RKO (cell line): ENCODE measurements at regions not wholly inside any gene's neighbourhood (a gene's known extent, or its start where the extent isn't known, plus 50 kb on each side); places are given as distances from the start of the nearest gene placed in this dataset.

Experiments used
- DNase-seq: peaks from one replicate; pipeline ENCODE4 v3.0.0-alpha.2; 2016; ENCODE audit warnings: low spot score

DNA sequence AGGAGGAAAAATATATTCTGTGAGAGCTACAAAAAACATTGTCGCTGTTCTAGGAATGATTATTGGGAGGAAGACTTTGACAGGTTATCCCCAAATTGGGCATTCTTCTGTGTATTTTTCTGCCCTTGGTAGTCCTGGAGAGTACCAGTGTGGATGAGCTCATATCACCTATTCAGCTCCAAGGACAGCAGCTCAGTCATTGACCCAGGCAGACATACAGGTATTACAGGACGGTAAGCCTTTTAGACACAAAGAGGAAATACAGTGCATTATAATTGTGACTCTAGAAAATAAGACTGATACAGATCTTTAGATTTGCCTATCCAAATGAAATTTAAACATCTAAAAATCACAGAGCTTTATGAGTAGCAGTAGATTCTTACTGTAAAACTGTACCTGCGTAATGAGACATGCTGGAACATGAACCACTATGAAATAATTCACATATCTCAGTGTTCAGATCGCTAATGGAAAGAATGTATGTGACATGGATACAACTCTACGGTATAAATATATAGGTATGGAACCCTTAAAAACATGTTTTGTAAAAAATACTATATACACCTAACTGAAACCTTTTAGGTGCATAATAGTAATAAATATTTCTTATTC, 56.0 kb downstream of the PLK2 start:
- no peak for DNase-seq

DNA sequence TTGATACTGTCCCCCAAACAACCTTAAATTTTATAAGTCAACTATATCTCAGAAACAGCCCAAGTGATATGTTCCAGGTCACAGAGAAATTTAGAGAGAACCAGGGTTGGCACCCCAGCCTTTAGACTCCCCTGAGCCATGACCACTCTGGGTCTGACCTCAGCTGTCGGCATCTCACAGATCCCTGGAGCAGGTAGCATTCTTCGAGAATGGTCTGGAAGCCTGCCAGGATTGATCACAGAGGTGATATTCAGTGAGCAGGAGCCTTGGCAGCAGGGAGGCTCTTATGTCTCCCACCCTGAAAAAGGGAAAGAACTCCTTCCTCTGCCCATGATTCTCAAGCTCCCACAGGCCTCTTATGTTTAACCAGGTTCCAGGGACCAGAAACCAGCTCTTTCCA, 58.2 kb downstream of the PLK2 start:
- no peak for DNase-seq

DNA sequence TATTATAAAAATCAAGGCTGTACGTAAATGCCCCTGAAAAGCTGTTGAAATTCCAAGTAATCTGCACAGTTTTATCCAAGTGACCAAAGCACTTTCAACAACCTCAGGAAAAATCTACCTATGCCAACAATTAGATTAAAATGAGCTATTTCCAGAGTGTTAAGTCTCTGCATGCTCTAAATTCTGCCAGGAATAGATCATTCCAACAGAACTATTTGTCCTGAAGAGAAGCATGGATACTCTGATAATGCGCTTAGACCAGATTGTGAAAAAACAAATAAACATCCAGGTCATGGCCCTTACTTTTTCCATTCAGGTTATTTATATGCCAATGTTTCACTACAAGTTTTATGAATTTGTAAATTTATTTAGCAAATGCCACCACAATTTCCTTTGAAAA, 59.1 kb downstream of the PLK2 start:
- DNase-seq: no peak

DNA sequence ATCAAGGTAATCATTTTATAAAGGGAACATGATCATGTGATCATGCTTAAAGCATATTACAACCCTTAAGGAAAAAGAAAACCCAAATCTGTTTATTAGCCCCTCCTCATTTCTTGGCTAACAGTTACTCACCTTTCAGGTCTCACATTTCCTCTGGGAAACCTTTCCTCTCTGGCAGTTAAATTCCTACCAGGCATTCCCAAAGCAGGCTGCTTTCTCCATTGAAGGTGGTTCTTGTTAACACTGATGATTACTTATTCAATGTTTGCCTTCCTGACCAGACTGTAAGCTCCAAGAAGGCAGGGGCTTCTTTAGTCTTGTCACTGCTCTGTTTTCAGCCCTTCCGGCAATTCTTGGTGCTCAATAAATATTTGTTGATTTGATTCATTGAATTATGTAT, 59.9 kb downstream of the PLK2 start:
- no peak for DNase-seq

DNA sequence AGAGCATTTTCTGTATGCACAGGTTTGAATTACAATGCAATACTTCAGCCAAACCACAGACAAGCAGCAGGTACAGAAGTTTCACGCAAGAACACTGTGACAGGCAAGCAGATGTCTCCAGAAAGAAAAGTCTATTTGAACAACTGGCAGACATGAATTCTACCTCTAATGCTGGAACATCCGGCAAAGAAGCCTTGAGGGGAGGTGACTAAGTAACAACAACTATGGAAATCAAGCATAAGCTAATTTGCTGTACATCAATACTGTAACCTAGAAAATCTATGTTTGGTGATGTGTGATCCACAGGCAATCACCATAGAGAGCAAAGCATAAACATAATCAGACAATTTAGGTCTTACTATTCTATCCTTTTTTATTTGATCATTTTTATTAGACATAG, 65.5 kb downstream of the PLK2 start:
- no peak for DNase-seq

DNA sequence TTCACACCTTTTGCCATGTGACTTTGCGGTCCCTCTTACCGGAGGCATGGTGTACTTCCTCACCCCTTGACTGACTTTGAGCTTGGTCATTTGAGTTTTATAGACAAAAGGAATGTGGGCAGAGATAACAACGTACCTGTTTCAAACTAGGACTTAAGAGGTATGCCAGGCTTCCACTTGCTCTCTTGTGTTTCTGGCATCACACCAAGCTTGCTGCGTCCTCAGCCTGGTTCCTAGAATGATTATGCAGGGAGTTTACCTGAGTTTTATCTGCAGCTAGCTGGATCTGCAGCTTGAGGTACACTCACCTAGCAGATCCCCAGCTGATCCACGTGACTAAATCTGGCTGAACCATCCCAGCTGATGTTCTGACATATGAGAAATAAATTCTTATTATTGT, 66.2 kb downstream of the PLK2 start:
- DNase-seq: no peak

DNA sequence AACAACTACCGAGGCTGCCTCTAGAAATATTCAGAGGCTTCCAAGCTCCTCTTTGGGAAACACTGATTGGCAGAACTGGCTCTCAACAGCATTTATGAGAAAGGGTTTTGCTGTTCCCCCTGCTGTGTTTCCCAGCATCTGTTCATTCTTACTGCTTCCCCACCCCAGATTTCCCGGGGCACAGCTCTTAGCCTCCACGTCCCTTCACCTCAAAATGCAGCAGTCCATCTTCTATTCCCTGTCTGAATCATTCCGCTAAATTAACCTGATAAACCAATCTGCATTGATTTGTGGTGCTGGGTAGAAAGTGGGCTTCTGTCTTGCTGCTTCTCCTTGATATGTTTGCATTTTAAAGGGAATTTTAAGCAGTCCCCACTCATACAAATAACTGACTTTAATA, 67.4 kb downstream of the PLK2 start:
- no peak for DNase-seq

DNA sequence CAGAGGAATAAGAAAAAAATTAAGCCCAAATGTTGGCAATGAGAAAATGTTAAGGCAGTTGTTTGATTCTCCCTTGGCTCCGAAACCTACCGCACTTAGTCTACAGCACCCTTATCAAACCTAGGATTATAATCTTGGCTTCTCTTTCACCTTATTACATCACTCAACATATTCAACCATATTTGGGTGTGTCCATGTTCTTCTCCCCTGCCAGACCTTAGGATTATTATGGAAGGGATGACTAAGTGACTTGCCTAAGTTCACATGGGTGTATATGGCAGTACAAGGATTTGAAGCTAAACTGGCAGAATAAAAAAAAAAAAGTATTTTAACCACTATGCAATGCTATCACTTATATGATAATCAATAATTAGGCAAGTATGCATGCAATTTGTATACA, 76.4 kb downstream of the PLK2 start:
- DNase-seq: no peak

DNA sequence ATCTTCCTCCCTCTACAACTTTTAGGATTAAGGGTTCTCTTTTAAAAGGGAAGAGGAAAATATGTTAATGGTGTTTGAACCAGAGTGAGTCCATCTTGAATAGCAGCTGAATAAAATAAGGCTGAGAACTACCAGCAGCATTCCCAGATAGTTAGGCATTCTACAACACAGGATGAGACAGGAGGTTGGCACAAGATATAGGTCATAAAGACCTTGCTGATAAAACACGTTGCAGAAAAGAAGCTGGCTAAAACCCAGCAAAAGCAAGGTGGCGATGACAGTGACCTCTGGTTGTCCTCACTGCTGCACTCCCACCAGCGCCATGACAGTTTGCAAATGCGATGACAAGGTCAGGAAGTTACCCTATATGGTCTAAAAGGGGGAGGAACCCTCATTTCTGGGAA, 77.8 kb downstream of the PLK2 start:
- no peak for DNase-seq

DNA sequence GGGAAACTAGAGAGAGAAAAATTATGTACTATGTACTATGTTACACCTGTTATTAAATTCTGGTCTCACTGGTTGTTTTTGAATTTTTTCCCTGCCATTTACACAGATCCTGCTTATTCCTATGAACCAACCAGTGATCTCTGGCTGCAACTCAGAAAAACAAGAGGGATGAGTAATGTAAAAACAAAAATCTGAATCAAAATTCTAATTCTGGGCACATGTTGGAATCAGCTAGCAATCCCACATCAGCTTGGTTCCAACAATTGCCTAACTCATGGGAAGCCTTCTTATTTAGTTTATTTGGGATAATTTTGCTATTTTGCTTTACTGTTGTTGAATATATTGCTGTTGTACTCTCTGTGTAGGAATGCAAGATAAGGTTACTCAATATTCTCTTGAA, 78.3 kb downstream of the PLK2 start:
- DNase-seq: no peak

DNA sequence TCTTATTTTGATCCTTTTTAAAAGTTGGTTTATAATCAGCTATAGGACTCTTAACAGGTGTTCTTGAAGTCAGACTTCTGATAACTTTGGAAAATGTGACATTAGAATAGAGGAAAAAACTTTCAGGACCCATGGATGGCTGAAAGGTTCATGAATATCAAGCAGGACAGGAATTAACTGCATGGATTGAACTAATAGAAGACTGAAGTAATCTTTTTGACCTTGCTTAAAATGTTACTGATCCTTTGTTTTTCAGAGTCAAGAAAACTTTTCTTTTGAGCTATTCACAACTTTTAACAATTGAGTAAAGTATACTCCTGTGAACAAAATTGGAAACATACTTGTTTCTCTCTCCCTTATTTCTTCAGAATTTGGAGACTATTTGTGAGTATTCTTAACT, 79.2 kb downstream of the PLK2 start:
- no peak for DNase-seq

DNA sequence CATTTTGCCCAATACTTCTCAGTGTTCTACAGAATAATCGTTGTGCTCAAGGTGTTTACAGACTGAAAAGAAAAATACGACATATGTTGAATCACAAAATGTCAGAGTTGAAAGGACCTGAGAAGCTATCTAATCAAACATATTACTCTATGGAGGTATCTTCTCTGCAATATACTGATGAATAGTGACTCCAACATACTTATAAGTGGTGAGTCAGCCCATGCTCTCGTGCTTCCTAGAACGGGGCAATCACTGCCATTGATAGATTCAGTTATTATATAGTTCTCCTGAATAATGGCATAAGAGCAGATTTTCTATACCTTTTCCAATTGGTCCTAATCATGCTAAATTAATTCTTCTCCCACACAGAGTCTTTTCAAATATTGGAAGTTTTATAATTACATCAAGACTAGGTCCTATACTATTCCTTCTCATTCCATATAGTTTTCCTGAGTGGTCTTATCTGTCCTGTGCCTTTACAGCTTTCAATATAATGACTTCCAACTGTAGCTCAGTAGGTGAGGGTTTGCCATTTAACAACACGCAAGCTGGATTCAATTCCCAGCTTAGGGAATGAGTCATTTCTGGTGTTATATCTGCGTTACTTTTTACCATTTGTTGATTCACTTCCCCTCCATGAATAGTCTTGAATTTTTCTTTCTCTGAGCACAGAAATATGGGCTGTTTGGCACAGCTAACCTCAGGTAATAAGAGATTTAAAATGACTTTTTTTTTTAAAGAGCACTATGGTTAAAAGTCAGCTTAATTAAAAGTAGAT, 81.1 kb downstream of the PLK2 start:
- no peak for DNase-seq

DNA sequence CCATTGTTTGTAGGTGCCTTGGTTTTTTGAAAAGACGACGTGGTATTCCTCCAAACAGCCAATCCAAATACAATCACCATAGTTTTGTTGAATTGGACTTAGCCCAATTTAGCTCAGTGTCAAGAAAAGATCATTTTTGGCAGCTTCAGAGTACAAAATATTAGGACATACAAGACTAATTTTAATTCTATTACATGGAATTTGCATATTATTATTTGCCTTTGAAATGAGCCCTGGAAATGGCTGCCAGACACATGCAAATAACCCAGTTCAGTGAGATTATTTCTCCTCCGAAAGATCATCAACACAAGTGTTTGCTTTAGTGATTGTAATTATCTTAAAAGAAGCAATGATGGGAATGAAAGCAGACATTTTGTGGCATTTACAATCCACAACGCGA, 89.3 kb downstream of the PLK2 start:
- DNase-seq: no peak

DNA sequence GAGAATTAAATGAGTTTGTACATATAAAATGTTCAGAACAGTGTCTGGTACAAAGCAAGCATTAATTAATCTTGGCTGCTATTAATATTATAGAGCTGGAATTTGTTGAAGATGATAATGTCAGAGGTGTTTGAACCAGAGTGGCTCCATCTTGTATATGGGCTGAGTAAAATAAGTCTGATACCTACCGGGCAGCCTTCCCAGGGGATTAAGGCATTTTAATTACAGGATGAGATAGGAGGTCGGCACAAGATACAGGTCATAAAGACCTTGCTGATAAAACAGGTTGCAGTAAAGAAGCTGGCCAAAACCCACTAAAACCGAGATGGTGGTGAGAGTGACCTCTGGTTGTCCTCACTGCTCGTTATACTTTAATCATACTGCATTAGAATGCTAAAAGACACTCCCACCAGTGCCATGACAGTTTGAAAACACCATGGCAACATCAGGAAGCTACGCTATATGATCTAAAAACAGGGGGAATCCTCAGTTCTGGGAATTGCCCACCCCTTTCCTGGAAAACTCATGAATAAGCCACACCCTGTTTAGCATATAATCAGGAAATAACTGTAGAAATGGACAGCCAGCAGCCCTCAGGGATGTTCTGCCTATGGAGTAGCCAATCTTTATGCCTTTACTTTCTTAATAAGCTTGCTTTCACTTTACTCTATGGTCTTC, 90.2 kb downstream of the PLK2 start:
- DNase-seq: no peak

DNA sequence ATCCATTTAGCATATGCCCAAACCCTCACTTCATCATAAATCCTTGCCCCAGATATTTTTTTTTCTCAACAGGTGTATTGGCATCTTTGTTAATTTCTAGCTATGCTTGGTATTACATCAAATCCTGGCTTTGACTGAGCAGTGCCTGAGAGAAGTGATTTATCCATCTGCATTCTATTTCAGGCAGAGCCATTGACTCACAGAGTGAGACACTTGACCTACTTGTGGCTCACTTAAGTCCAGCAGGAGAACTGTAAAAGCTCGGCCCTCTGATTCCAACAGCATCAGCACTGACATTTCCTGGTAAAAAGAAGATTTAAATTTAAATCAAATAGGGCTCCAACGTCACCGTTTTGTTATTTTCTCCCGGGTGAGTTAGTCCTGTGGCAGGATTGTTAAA, 93.4 kb downstream of the PLK2 start:
- no peak for DNase-seq

DNA sequence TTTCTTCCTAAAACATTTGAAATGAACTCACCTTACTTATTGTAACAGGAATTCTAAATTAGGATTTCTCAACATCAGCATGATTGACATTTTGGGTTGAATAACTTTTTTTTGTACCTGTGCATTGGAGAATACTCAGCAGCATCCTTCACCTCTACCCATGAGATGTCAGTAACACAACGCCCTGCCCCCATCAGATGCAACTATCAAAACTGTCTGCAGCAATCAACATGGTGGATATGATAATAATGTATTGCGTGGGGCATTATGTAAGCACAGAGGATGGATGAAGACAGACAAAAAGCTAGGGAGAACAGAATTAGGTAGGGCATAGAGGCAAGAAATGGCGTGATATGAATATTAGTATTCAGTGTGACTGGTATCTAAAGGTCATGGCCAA, 94.1 kb downstream of the PLK2 start:
- no peak for DNase-seq

DNA sequence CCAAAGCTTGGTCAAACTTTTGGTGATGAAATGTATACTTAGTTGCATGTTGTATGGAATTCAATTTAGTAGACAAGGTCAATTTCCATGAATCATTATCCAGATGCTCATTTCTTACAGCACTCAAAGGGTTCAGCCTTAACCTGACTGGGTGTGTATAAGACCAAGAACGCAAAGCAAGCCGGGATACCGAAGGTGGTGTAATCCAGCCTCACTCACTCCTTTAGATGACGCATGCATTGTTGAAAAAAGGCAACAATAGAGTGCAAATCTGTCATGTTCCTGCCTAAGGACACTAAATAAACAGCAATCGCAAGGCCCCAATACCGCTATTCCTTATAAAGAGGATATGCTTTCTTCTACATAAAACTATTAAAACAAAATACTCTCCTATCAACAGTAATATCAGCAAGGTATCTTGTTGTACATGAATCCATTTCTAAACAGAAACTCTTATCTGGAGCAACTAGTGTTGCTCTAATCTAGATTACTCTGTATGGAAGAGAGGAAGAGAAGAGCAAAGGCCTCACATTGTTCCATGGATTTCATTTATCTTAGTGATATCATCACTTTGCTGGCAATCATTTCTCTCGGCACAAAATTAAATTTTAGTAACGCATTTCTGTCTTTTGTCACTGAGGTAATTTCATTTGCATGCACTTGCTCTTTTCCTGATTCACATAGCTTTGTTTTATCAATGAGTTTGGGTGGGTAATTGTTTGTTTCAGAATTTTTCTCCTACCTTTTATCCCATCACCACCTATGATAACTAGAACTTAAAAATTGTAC, 96.2 kb downstream of the PLK2 start:
- DNase-seq: no peak

DNA sequence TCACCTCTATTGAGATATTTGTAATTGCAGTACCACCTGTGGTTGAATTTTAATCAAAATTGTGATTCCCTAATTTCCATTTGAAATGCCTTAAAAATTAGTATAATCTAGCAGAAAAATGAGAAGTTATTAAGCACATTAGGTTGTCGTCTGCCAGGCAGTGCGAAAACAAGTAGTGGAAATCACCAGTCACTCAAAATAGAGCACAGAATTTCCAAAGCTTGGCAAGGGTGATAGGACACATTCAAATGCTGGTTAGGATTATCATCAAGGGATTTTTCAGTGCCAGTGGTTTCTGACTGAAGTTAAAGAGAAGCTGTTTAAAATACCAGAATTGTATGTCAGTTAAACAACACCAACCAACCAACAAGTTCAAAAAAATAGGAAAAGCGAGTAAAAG, 97.8 kb downstream of the PLK2 start:
- no peak for DNase-seq

DNA sequence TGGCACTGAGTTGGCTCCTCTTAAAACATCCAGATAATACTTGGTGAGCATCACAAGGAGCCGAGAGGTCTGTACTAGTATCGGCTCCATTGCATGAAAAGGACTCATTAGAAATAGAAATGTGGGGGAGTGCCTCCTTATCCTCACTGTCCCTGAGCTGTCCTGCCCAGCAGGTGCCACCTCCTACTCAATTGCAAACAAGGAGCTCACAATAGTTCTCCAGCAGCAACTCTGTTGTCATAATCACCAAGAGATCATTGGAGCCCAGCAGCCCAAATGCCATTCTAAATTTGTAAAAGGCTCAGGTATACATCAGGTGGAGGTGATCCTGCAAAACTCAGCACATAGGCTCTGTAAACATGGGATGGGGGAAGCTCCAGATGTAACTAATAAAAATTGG, 99.1 kb downstream of the PLK2 start:
- DNase-seq: no peak

DNA sequence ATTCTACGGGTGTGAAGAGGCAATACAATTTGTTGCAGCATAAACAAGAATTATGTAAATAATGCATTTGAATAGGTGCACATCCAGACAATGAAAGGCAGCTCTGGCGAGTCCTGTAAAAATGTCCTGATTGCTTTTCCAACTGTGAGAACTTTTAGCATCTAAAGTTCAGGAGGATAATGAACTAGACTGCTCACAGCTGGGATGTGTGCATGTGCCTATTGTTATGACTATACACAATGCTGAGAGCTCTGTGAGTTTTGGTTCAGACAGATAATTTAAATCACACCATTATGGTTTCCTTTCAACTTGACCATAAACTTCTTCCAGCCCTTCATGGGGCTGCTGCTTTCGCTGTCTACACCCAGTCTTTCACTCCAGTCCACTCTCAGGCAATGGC, 99.9 kb downstream of the PLK2 start:
- no peak for DNase-seq

DNA sequence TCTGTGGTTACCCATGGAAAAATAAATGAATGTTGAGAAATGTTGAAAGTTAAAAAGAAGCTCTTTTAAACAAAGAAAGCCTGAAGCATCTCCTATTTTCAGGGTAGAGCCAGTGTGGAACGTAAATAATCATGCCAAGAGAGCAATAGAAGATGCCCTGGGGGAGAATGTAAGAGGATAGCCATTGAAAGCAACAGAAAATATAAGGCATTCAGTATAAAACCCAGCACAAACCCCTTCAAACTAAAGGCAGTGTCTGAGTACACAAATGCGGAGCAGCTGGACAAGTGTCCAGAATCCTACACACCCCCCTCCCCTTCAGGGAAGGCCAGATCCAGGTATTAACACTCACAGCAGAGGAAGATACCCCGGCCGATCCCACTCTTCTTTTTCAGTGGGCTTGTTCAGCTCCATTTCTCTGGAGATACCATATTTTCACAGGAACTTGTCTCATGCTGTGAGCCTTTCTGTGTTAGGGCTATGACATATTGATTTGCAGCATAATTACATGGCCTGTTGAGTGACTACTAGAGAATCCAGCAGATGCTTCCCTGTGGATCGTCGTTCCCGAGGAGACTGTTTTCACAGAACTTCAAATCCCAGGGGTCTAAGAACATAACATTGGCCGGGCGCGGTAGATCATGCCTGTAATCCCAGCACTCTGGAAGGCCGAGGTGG, 101.2 kb downstream of the PLK2 start:
- no peak for DNase-seq

DNA sequence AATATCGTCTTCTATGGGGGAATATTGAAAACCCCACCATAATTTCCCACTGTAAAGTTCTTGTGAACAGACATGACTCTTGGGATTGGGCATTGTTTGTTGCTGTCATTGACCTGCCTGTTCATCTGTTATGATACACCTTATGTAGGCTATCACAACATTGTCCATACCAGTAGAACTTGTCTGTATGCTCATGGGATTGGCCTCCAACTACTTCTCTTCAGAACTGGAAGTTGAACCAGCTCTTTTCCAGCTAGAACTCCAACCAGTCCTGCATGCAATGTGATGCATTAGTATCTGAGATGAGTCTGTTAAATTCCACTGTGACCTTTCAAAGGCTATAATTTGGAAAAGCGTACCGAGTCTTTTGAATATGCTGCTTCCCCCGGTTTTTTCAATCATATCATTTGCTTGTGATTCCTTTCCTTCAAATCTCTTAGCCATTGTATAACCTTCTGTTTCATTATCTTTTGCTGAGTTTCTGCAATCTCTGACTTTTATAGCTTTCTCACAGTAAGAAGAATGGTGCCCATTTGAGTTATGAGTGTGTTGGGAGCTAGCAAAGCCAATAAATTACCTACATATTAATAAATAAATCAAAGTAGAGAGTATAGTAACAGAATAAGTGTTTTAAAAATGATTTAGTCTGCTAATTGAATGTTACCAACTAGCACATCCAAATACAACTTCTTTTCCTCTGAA, 101.9 kb downstream of the PLK2 start:
- DNase-seq: no peak
